Activated CD4-positive, CD25-positive, alpha-beta regulatory T cell treated with anti-CD3 and anti-CD28 coated beads, Interleukin-2, amount 50 U/mL, for 24 hours (primary cell): ENCODE measurements at regions not wholly inside any gene's neighbourhood (a gene's known extent, or its start where the extent isn't known, plus 50 kb on each side); places are given as distances from the start of the nearest gene placed in this dataset.

Experiments used
- ATAC-seq, 2 donors: fragments of 150-1000 bp; cut with Tn5 transposase; one replicate each; pipeline ENCODE4 v1.10.0; 2021; ENCODE audit warnings: mild to moderate bottlenecking in 1 of 2, moderate library complexity in 1 of 2

DNA sequence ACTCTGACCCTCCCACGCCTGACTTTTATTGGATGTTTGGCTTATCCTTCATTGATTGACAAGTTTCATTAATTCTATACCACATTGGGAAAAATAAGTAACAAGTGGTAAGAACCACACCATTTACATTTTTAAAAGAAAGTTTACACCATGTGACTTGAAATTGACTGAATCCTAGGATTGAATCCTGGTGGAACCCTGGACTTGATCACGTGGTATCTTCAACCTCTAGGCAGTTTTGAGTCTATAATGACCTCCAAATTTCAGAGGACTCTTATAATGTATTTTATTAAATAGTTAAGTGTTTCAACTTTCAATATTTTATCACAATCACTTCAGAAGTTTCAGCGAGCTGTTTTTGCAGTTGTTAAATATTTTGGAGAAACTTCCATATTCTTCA is 172.0 kb downstream of the SLC6A15 start:
- ATAC-seq: no peak

DNA sequence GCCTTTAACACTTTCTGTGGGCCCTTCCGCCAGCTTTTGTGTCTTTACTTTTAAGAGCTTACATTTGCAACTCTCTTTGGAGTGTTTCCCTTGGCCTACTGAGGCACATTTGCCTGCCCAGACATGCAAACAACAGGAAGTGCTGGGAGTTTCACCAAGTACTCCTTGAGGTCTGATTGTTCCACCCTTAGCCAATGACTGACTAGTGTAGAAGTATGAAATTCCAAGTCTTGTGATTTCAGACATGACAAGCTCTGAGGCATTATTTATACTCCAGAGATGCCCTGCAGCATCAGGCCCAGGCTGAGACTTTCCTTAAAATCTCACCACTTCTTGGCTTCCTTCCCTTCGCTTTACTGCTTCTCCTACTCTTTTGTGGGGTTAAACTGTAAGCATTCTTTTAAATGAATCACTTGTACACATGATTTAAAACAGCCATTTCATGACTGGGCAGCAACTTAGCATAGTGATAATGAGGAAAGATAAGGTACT is 174.1 kb downstream of the SLC6A15 start:
- no peak for ATAC-seq

DNA sequence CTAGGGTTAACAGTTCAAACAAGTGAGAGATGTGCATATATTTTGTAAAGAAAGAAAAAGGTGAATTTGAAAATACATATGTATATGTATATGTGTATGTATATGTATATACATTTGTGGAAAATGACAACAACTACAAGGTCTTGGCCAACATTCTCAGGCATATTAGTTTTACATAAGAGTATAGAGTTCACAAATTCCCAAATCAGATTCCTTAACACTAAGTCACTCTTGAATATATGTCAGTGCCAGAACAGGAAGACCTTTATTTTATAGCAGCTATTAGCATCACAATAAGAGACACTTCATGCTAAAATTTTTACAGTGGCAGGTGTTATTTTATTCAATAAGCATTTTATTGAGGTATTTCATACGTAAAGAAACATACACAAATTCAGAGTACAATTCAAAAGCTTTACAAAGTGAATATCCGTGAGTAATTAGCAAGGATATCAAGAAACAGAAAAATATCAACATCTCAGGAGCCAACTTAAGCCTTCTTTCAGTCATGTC is 179.7 kb downstream of the SLC6A15 start:
- ATAC-seq: no peak

DNA sequence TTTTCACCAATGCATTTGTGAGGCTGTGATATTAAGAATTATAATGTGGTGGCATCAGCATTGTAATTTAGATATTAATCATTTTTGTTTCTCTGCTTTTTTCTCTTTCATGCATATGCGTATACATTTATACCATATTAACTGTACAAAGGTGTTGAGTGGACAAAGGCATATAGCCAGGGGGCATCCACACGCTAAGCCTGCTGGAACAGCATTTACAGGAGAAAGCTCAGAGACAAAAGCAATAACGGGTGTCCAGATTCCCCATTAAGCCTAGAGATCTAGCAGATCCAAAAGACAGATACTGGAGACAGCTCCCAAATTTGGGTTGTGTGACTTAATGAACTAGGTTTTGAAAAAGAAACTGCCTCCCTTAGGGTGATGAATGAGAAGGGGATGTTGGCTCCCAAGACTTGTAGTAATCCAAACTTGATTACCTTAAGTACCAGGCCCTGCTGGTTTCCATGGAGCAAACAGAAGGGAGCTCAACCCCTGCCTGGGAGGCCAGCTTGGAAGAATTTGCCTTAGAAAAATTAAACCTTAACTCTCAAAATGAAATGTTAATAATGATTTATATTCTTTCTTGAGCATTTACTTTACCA is 181.9 kb downstream of the SLC6A15 start:
- ATAC-seq: no peak

DNA sequence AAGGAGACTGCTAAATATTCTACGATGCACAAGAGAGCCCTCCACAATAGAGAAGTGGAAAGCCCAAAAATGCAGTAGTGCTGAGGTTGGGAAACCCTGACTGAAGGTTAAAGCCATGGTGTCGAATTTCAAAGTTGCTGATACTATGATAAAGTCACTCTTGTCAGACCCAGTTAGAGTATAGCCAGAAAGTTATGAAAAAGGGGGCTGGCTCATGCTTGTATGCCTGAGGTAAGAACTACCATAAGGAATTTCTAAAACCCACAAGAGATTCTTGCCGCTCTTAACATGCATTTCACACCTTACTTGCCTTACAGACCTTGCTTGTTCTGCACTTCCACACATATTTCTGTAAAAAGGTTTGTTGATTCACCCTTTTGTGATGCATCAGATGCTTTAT is 184.6 kb downstream of the SLC6A15 start:
- ATAC-seq: no peak

DNA sequence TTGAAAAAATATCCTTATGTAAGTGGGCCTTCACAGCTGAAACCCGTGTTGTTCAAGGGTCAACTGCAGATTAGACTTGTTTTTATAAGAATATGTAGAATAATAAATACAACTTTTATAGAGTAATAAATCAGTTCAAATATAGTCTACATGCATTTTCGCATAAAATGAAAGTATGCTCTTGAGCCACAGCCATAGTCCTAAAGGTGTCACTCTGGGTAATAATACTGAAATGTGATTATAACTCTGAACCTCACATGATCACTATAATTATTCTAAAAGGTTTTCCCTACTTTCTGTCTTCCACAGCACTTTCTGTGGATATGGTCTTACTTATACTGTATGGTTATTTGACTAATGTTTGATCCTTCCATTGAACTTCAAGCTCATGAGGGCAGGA is 185.8 kb downstream of the SLC6A15 start:
- no peak for ATAC-seq

DNA sequence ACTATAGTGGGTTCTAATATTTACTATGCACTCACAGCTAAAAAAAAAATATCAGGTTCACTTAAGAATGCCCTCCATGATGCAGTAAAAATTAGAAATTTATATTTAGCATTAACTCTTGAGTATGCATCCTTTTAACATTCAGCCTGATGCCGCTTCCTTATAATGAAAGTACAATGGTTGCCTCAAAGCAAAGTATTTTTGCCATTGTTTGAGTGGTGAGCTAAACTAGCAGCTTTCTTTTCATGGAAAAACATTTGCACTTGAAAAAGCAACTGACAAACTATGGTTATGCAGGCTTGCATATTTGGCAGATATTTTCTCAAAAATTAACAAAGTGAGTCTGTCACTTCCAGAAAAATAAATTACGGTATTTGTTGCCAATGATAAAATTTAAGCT is 188.6 kb downstream of the SLC6A15 start:
- no peak for ATAC-seq

DNA sequence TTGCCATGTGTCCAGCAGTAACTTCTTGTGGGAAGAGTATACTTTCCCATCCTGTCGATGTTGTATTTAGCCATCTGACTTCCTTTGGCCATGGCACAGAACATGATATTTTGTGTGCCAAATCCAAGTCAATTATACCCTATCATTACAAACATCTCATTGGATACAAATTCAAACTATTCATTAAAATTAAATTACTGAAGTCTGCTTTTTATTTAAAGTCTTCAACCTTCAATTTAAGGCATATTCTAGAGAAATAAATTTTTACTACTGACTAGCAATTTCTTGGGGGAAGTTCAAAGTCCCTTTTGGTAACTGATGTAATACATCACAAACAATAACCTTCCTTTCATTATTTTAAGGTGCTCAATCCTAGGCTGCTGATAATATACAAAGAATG is 192.6 kb downstream of the SLC6A15 start:
- ATAC-seq: no peak

DNA sequence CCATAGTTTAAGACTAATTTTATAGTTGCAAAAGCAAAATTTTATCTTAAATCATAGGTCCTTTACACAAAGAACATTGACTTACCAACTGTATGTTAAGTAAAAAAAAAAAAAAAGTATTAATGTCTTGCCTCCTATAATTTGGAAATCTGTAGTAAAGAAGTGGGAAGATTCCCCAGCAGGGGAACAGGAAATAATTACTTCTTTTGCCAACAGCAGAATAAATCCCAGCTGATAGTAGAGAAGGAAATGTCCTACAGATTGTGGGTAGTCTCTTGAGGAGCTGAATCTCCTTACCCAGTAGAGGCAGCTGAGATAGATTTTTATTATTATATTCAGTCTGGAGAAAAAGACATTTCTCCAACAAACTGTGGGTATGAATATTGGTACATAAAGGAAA is 193.7 kb downstream of the SLC6A15 start:
- no peak for ATAC-seq

DNA sequence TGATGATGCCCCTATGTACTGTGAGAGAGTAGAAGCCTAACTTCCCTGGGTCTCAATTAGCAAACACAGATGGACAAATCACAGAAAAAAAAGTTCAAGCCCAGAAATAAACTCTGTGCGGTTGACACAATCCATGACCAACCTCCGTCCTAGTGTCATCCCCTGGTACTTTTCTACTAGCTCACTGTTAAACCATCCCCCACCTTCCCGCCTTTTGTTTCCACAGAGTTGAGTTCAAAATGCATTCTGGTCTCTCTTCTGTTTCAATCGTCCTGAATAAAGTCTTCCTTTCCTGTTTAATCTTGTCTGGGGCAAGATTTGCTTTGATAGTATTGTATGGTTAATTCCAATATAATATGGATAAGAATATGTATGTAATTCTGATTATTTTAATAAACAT is 199.9 kb downstream of the SLC6A15 start:
- ATAC-seq: no peak

DNA sequence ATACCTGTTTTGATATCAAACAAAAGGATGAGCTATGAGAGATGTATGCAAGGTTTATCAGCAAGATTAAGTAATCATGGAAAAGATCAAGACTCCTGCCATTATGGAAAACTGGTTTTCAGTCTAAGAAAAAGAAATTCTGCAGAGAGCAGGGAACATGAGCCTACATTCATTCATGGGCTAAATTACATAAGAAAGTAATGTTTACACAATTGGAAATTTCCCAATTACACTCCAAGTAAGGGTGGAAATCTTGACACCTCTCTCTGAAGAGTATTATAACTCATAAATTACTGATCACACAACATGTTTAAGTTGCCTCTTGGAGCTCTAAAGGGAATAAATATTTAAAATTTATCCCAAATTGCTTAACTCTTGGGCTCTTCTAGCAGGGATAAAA is 206.2 kb downstream of the SLC6A15 start:
- no peak for ATAC-seq

DNA sequence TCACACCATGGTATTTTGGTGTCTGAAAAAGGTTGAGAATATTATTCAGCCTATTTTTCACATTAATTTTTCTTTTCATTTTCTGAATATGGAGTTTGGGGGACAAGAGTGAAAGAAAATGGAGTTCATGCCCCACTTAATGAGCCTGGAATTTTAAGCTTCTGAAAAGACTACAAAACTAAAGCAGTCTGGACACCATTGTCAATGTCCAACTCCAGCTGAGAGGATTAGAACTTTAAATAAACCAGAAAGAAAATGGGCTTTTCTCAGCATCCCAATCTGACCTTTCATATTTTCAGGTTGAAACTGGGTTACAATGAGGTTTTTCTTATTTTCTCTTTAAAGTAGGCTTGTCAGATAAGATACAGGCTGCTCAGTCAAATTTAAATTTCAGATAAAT is 207.7 kb downstream of the SLC6A15 start:
- no peak for ATAC-seq

DNA sequence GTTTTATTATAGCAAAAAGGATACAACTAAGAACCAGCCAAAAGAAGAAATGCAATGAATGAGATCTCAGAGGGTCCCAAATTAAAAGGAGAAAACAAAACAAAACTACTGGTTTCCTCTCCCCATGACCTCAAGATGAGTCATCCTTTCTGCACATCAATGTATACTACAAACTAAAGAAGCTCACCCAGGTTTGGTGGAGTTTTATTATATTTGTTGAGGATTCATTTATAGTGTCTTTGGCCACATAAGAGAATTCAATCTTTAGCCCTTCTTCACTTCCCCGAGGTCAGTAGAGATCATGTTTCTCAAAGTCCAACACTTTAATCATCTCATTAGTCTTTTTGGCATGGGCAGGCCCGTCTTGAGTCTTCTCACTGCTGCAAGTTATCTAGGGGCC is 210.6 kb downstream of the SLC6A15 start:
- no peak for ATAC-seq

DNA sequence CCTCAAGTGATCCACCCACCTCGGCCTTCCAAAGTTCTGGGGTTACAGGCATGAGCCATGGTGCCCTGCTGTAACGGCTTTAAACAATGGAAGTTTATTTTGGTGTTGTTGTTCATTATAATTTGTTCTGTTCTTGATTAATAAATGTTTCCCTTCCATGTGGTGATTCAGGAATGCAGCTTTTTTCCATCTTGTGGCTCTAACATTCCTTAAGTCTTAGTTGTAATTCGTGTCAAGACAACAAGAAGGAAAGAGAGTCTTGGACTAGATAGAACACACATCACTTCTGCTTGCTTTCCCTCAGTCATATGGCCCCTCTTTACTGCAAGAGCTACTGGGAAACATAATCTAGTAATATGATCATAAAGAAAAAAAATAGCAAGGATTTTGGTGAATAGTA is 211.6 kb downstream of the SLC6A15 start:
- ATAC-seq: no peak

DNA sequence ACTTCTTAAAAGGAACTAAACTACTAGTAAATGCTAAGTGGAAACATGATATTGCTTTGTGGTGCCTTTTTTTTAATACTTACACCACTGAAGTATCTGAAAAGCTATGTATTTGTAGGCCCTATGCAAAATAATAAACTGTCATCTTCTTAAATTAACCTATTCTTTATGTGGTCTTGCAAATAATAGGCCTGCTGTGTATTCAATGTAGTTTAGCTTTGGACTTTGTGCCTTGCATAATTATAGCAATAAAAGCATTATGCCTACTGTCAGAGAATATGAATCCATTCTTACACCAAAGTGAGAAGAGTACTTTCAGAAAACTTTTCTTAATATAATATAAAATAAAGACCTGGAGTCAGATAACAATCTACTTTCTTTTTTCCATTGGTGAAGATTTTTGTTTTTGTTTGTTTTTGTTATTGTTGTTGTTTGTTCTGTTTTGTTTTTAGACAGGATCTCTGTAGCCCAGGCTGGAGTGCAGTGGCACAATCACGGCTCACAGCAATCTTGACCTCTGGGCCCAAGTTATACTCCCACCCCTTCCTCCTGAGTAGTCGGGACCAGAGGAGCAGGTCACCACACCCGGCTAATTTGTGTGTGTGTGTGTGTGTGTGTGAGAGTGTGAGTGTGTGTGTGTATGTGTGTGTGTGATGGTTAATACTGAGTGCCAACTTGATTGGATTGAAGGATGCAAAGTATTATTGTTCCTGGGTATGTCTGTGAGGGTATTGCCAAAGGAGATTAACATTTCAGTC is 213.8 kb downstream of the SLC6A15 start:
- no peak for ATAC-seq

DNA sequence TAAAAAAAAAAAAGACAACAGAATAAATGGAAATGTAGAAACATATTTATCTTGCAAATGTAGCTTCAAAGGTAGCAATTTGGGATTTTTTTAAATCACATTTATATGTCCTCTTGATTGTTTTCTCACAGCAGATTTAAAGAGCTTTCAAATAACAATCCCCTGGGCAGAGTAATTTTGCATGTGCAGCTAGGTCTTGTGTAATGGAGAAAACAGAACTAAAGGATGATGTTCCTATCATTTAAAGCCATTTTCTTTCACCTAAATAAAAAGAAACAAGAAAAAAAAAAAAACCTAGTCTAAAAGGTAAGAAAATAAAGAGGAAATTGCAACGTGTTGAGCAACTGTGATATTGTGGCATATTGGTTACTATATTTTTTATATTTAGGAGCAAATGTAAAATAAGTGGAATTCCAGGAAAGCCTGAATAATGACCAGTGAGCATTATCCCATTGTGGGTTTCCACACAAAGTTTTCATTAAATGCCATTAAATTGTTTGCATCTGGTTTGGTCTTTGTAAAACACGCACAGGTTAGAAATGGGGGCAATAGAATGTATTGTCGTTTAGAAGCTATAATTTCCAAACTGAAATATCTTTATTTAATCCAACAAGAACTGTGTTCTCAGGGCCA is 215.6 kb downstream of the SLC6A15 start:
- ATAC-seq: no peak

DNA sequence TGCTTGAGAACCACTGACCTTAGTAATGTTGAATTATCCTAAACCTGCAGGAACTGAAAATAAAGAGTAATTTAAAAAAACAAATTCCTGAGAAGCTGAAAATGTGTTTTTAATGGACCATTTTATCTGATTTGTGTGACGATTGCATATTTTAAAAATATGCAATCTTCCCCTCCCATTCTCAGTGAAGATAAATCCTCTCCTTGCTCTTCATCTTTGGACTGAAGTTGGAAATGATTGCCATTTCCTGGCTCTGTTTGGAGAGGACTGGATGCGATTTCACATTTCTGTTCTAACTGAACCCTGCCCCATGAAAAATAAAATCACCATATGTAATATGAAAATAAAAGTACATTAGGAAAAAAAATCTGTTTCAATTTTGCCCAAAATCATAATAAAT is 216.3 kb downstream of the SLC6A15 start:
- no peak for ATAC-seq

DNA sequence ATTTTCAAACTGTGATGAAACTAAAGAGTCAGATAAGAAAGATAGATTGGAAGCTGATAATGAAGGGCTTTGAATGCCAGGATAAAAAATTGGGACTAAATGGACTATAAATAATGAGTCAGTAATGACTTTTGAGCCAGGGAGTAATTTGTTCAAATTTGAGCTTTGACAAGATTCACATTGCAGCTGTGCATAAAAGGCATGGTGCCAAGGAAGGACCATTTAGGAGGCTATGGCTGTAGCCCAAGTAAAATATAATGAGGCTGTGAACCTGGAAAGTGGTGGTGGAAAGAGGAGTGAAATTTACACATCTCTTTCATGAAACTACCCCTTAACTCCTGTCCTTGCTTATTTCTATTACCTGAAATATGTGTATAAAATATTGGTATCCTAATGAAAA is 218.5 kb downstream of the SLC6A15 start:
- no peak for ATAC-seq

DNA sequence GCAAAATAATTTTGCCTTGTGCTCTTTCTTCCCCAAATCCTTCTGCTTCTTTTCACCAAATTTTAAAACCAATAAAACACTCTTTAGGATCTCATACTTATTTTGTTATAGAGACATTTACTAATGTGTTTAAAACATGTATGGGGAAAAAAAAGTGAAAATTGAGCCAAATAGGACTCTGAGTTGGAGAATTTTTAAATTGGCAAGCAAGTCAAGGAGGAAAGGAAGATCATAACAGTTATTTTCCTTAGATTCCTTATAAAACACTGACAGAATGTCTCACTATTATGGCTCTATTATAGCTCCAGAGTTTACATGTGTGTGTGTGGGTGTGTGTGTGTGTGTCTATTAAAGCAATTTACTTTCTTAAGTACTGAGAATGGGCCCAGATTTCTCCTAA is 220.5 kb downstream of the SLC6A15 start:
- no peak for ATAC-seq

DNA sequence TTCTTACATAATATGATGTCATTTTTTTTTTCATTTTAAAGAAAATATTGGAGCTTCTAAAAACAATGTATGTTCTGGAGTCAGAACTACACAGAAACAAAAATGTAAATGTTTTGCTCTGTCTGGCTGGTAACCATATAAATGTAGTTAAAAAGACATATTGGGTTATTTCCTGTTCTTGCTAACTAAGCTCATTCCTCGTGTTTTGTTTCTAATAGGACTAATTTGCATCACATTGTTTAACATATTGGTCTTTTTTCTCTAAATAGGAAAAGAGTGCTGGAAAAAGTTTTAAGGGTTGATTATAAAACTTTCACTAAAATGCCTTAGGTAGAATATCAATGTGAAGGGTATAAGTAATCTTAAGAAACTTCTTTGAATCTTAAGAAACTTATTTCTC is 221.3 kb downstream of the SLC6A15 start:
- ATAC-seq: no peak

DNA sequence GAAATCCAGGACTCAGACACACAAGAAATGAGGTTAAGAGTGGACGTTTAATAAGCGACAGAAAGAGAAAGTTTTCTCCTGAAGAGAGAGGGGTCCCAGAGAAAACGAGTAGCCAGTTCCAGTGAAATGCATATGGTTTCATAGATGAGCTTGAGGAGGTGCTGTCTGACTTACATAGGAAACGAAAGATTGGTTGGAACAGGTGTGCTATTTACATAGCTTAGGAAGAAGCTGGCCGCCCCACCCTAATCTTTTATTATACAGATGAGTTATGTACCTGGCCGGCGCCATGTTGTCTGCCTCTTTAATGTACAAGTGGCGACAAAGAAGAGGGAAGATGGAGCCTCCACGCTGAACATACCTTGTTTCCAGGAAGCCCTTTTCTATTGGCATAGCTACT is 223.0 kb downstream of the SLC6A15 start:
- ATAC-seq: no peak

DNA sequence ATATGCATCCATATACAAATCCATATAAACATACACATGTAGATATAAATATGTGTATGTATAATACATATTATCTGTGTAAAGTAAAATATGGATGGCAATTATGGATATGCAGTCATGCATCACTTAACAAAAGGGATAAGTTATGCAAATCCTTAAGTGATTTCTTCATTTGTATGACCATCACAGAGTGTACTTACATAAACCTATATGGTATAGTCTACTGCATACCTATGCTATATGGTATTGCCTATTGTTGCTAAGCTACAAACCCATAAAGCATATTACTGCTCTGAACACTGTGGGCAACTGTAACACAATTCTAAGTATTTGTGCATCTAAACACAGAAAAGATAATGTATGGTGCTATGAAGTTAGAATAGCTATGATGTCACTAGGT is 227.2 kb downstream of the SLC6A15 start:
- ATAC-seq: no peak

DNA sequence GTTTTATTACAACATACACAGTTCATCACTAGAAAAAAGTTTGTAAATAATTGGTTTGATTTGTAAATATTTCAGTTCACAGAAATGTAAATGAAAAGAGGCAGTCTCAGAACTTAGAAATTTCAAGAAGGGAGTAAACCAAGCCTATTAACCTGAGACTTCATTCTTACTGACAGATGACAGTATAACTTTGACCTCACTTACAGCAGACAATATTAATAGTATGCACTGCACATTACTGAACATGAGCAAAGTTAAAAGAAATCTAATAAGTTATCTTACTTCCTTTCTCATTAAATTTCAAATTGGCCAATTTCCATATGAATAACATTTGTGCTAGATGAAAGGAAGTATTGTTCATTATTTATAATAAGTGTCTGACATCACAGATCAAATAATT is 235.8 kb downstream of the SLC6A15 start:
- no peak for ATAC-seq

DNA sequence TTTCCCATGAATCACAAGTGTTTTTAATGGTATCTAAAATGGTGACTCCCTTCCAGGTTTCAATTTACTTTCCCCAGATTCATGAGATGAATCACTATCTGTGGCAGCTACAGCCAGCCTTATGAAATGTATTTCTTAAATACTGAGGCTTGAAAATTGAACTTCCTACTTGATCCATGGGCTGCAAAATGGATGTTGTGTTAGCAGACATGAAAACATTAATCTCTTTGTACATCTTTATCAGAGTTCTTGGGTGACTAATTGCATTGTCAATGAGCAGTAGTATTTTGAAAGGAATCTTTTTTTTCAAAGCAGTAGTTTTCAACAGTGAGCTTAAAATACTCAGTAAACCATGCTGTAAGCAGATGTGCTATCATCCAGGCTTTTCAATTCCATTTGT is 250.8 kb downstream of the SLC6A15 start:
- no peak for ATAC-seq
